HG02852 (cell line): ENCODE measurements at regions not wholly inside any gene's neighbourhood (a gene's known extent, or its start where the extent isn't known, plus 50 kb on each side); places are given as distances from the start of the nearest gene placed in this dataset.

Source experiments
- ATAC-seq: cut with Tn5 transposase; IDR thresholded peaks from one replicate; pipeline ENCODE4 v1.9.1; 2021; ENCODE audit warnings: mild to moderate bottlenecking, moderate library complexity; ENCODE audit not compliant: unreplicated experiment

- no peak for ATAC-seq
Measured at GRCh38 chrX:22392133-22392948, 119.6 kb downstream of the CBLL2 start.

- no peak for ATAC-seq
Measured at GRCh38 chrX:22395372-22395771, 122.7 kb downstream of the CBLL2 start.

- ATAC-seq, result no peak
Measured at GRCh38 chrX:22396408-22396807, 123.7 kb downstream of the CBLL2 start.

- ATAC-seq, result no peak
Measured at GRCh38 chrX:22397566-22397965, 124.9 kb downstream of the CBLL2 start.

GRCh38 chrX:22399437-22400192 is 126.9 kb downstream of the CBLL2 start:
- ATAC-seq, result no peak

GRCh38 chrX:22404297-22404696 is 131.6 kb downstream of the CBLL2 start:
- ATAC-seq, result no peak

- ATAC-seq, result no peak
Measured at GRCh38 chrX:22406201-22406737, 133.6 kb downstream of the CBLL2 start.

- ATAC-seq, result no peak
Measured at GRCh38 chrX:22409418-22409817, 136.7 kb downstream of the CBLL2 start.

- no peak for ATAC-seq
Measured at GRCh38 chrX:22424122-22424915, 151.6 kb downstream of the CBLL2 start.

GRCh38 chrX:22424919-22425318 is 152.2 kb downstream of the CBLL2 start:
- ATAC-seq, result no peak

- no peak for ATAC-seq
Measured at GRCh38 chrX:22429704-22430103, 157.0 kb downstream of the CBLL2 start.

GRCh38 chrX:22430701-22431100 is 158.0 kb downstream of the CBLL2 start:
- ATAC-seq, result no peak

- ATAC-seq, result no peak
Measured at GRCh38 chrX:22433292-22434070, 160.8 kb downstream of the CBLL2 start.

- ATAC-seq, result no peak
Measured at GRCh38 chrX:22445880-22446279, 173.2 kb downstream of the CBLL2 start.

GRCh38 chrX:22462959-22463358 is 190.2 kb downstream of the CBLL2 start:
- no peak for ATAC-seq

GRCh38 chrX:22467571-22467970 is 194.9 kb downstream of the CBLL2 start:
- ATAC-seq, result no peak

GRCh38 chrX:22481436-22481835 is 208.7 kb downstream of the CBLL2 start:
- ATAC-seq, result no peak

- no peak for ATAC-seq
Measured at GRCh38 chrX:22486296-22486695, 213.6 kb downstream of the CBLL2 start.

- no peak for ATAC-seq
Measured at GRCh38 chrX:22516893-22517292, 244.2 kb downstream of the CBLL2 start.

- no peak for ATAC-seq
Measured at GRCh38 chrX:22520128-22520828, 247.6 kb downstream of the CBLL2 start.
